ENCODE measurements at regions not wholly inside any gene's neighbourhood (a gene's known extent, or its start where the extent isn't known, plus 50 kb on each side); places are given as distances from the start of the nearest gene placed in this dataset.

DNA sequence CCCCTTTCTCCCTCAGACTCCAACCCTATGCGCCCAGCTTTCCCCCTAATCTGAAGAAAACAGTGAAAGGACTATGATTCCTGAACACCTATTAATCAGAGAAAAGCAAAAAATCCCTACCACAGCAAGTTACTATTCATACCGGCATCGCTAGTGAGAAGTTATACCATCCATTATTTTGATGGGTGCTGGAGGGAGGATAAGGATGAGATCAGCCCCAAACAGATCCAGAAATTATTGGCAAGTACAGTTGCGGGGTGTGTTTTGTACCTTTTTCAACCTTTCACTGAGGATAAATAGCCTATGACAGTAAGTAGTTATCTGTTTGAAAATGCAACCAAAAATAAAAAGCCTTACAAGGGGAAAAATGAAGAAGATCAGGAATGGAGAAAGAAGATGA, 59.9 kb upstream of the ADAMTS9 start:
- Histone ChIP-seq H3K4me2 (ENCODE audit: low read length) (no peak overlapping the region), H3K79me2 (ENCODE audit: insufficient read depth, low read length) (no peaks in the 10 kb centered on the region), H3K9me3 (ENCODE audit: control insufficient read depth in 1 of 2, insufficient read depth in 1 of 2, low read depth in 1 of 2, low read length in 2 of 2) (no peaks in the 10 kb centered on the region), H3K9ac (ENCODE audit: low read length) (no peak overlapping the region), H3K9me2 (ENCODE audit: insufficient read depth) (no peaks in the 10 kb centered on the region), H3K4me3 (replicated peaks in 1 of 2; ENCODE audit: low read depth in 1 of 2, low read length in 2 of 2) (no peak overlapping the region), H3K27ac (ENCODE audit: low read depth, low read length) (no peak overlapping the region), H3K36me3 (ENCODE audit: control insufficient read depth in 1 of 2, insufficient read depth in 2 of 2, low read length in 2 of 2) (no peaks in the 10 kb centered on the region), H4K20me1 (ENCODE audit: insufficient read depth) (no peaks in the 10 kb centered on the region), H3K4me1 (ENCODE audit: control insufficient read depth in 1 of 2, insufficient read depth in 2 of 2, low read length in 2 of 2) (no peaks in the 10 kb centered on the region), H3K27me3 (ENCODE audit: insufficient read depth, low read length) (peaks cover 4% of the 10 kb centered on the region; the same call in 1 of the 2 replicates), H2AFZ (ENCODE audit: low read depth, low read length, poor library complexity, severe bottlenecking) (no peak overlapping the region)
- TF ChIP-seq, protein P1, sequence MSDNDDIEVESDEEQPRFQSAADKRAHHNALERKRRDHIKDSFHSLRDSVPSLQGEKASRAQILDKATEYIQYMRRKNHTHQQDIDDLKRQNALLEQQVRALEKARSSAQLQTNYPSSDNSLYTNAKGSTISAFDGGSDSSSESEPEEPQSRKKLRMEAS (IDR thresholded peaks at IDR 0.05), result no peak
- TF ChIP-seq JUND (IDR thresholded peaks at IDR 0.05), result no peak
- no peak for TF ChIP-seq TCF7L2 (IDR thresholded peaks at IDR 0.05; ENCODE audit: borderline replicate concordance, extremely low read depth, insufficient read depth, insufficient read length)
- TF ChIP-seq CEBPB (IDR thresholded peaks at IDR 0.05; ENCODE audit: low read depth), result no peak
- TF ChIP-seq SRF (IDR thresholded peaks at IDR 0.05; ENCODE audit: low read depth), result no peak
- no peak for TF ChIP-seq EGR1 (IDR thresholded peaks at IDR 0.05; ENCODE audit: low read depth)
- TF ChIP-seq ELF1 (IDR thresholded peaks at IDR 0.05; ENCODE audit: borderline replicate concordance, low read depth), result no peak
- TF ChIP-seq, protein P2, sequence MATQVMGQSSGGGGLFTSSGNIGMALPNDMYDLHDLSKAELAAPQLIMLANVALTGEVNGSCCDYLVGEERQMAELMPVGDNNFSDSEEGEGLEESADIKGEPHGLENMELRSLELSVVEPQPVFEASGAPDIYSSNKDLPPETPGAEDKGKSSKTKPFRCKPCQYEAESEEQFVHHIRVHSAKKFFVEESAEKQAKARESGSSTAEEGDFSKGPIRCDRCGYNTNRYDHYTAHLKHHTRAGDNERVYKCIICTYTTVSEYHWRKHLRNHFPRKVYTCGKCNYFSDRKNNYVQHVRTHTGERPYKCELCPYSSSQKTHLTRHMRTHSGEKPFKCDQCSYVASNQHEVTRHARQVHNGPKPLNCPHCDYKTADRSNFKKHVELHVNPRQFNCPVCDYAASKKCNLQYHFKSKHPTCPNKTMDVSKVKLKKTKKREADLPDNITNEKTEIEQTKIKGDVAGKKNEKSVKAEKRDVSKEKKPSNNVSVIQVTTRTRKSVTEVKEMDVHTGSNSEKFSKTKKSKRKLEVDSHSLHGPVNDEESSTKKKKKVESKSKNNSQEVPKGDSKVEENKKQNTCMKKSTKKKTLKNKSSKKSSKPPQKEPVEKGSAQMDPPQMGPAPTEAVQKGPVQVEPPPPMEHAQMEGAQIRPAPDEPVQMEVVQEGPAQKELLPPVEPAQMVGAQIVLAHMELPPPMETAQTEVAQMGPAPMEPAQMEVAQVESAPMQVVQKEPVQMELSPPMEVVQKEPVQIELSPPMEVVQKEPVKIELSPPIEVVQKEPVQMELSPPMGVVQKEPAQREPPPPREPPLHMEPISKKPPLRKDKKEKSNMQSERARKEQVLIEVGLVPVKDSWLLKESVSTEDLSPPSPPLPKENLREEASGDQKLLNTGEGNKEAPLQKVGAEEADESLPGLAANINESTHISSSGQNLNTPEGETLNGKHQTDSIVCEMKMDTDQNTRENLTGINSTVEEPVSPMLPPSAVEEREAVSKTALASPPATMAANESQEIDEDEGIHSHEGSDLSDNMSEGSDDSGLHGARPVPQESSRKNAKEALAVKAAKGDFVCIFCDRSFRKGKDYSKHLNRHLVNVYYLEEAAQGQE (IDR thresholded peaks at IDR 0.05; ENCODE audit: low read depth), result no peak
- no peak for TF ChIP-seq CBX3 (IDR thresholded peaks at IDR 0.05; ENCODE audit: low read depth)
- TF ChIP-seq RAD21 (IDR thresholded peaks at IDR 0.05; ENCODE audit: low read depth), result no peak
- no peak for TF ChIP-seq SIN3A (IDR thresholded peaks at IDR 0.05; ENCODE audit: low read depth)
- TF ChIP-seq POLR2A (IDR thresholded peaks at IDR 0.05; ENCODE audit: borderline replicate concordance, extremely low read depth, insufficient read depth, insufficient read length), result no peak
- TF ChIP-seq FOSL1 (IDR thresholded peaks at IDR 0.05; ENCODE audit: low read depth), result no peak
- TF ChIP-seq, protein P3, sequence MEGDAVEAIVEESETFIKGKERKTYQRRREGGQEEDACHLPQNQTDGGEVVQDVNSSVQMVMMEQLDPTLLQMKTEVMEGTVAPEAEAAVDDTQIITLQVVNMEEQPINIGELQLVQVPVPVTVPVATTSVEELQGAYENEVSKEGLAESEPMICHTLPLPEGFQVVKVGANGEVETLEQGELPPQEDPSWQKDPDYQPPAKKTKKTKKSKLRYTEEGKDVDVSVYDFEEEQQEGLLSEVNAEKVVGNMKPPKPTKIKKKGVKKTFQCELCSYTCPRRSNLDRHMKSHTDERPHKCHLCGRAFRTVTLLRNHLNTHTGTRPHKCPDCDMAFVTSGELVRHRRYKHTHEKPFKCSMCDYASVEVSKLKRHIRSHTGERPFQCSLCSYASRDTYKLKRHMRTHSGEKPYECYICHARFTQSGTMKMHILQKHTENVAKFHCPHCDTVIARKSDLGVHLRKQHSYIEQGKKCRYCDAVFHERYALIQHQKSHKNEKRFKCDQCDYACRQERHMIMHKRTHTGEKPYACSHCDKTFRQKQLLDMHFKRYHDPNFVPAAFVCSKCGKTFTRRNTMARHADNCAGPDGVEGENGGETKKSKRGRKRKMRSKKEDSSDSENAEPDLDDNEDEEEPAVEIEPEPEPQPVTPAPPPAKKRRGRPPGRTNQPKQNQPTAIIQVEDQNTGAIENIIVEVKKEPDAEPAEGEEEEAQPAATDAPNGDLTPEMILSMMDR (IDR thresholded peaks at IDR 0.05 in 2 of 3, conservative IDR thresholded peaks at IDR 0.05 in 1 of 3; ENCODE audit: borderline replicate concordance in 1 of 3, insufficient read depth in 1 of 3, low read depth in 2 of 3, low read length in 2 of 3), result no peak
- TF ChIP-seq ZFX (IDR thresholded peaks at IDR 0.05), result no peak
- TF ChIP-seq, protein P4, sequence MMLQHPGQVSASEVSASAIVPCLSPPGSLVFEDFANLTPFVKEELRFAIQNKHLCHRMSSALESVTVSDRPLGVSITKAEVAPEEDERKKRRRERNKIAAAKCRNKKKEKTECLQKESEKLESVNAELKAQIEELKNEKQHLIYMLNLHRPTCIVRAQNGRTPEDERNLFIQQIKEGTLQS (IDR thresholded peaks at IDR 0.05), result no peak
- CTCF ChIA-PET, result no interaction called here
- no peak for DNase-seq (ENCODE audit: low read depth, low spot score)
- intact Hi-C loops (cut with micrococcal nuclease), result no loop called here
- ATAC-seq, result no peak
- RAD21 ChIA-PET (ENCODE audit: low non-redundant PET in 1 of 2, low total read pairs in 2 of 2, uncharacterized antibody in 2 of 2, unreplicated experiment in 2 of 2), result no interaction called here
- no TSS peak for BruUV-seq (replicated peaks)
- POLR2A ChIA-PET, result no interaction called here
